ENCODE measurements at regions not wholly inside any gene's neighbourhood (a gene's known extent, or its start where the extent isn't known, plus 50 kb on each side); places are given as distances from the start of the nearest gene placed in this dataset.
"Not testable (repeated sequence)": the region's sequence is repeated elsewhere in the genome, so short reads cannot be mapped to it uniquely, and the experiment has no call there.

DNA sequence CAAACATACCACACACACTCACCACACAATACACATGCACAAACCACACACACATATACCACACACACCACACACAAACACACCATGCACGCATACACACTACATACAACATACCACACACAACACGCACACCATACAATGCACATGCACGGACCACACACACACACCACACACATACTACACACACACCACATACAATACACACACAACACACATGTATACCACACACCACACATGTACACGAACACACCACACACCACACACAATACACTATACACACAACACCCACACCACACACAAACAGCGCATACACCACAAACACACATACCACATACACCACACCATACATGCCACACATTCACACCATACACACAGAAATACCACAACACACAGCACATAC, 480.3 kb downstream of the DIRAS2 start:
- Histone ChIP-seq H3K36me3 (ENCODE audit: low read depth) (no peaks in the 10 kb centered on the region), H3K9me3 (ENCODE audit: severe bottlenecking) (no peaks in the 10 kb centered on the region), H3K4me1 (ENCODE audit: insufficient read depth, poor library complexity, severe bottlenecking) (no peaks in the 10 kb centered on the region), H3K4me3 (ENCODE audit: severe bottlenecking) (no peak overlapping the region), H3K27me3 (ENCODE audit: insufficient read depth, poor library complexity, severe bottlenecking) (no peaks in the 10 kb centered on the region), H3K27ac (ENCODE audit: poor library complexity, severe bottlenecking) (no peak overlapping the region)
- DNase-seq (ENCODE audit: low spot score) (no peak), ATAC-seq (ENCODE audit: low read depth) (no peak)
- TF ChIP-seq, protein P1, sequence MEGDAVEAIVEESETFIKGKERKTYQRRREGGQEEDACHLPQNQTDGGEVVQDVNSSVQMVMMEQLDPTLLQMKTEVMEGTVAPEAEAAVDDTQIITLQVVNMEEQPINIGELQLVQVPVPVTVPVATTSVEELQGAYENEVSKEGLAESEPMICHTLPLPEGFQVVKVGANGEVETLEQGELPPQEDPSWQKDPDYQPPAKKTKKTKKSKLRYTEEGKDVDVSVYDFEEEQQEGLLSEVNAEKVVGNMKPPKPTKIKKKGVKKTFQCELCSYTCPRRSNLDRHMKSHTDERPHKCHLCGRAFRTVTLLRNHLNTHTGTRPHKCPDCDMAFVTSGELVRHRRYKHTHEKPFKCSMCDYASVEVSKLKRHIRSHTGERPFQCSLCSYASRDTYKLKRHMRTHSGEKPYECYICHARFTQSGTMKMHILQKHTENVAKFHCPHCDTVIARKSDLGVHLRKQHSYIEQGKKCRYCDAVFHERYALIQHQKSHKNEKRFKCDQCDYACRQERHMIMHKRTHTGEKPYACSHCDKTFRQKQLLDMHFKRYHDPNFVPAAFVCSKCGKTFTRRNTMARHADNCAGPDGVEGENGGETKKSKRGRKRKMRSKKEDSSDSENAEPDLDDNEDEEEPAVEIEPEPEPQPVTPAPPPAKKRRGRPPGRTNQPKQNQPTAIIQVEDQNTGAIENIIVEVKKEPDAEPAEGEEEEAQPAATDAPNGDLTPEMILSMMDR (IDR thresholded peaks at IDR 0.05; ENCODE audit: poor library complexity, severe bottlenecking), result no peak

DNA sequence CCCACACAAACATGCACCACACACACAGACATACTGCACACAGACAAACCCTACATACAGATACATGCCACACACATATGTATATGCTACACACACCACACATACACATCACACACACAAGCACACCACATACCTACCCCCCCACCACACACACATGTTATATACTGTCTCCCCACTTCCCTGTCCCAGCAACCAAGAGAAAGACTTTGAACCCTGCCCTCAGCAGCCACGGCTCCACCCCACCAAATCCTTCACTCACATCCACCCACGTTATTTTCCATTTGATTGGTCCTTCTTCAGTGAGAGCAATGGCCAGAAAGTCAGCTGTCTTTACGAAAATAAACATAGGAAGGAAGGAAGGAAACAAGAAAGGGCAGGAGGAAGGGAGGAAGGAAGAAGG, 479.8 kb downstream of the DIRAS2 start:
- TF ChIP-seq, protein P1 (IDR thresholded peaks at IDR 0.05; ENCODE audit: poor library complexity, severe bottlenecking), result no peak
- H3K27ac ChIP-seq (ENCODE audit: poor library complexity, severe bottlenecking), result no peak overlapping the region
- H3K36me3 ChIP-seq (ENCODE audit: low read depth), result no peaks in the 10 kb centered on the region
- no peaks in the 10 kb centered on the region for H3K27me3 ChIP-seq (ENCODE audit: insufficient read depth, poor library complexity, severe bottlenecking)
- no peak for DNase-seq (ENCODE audit: low spot score)
- no peaks in the 10 kb centered on the region for H3K9me3 ChIP-seq (ENCODE audit: severe bottlenecking)
- H3K4me3 ChIP-seq (ENCODE audit: severe bottlenecking), result no peak overlapping the region
- H3K4me1 ChIP-seq (ENCODE audit: insufficient read depth, poor library complexity, severe bottlenecking), result no peaks in the 10 kb centered on the region
- ATAC-seq (ENCODE audit: low read depth), result no peak

DNA sequence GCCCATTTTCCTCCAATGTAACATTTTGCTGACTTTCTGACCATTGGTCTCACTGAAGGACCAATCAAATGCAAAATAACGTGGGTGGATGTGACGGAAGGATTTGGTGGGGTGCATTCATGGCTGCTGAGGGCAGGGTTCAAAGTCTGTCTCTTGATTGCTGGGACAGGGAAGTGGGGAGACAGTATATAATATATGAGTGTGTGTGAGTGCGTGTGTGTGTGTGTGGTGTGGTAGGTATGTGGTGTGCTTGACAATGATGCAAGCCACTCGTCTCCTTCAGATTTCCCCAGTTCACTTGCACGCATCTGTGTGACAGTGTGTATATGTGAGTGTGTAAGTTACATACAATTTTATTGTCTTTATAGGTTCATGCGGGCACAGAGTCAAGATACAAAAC, 477.3 kb downstream of the DIRAS2 start:
- Histone ChIP-seq H3K27me3 (ENCODE audit: insufficient read depth, poor library complexity, severe bottlenecking) (peaks cover 3% of the 10 kb centered on the region), H3K4me1 (ENCODE audit: insufficient read depth, poor library complexity, severe bottlenecking) (no peaks in the 10 kb centered on the region), H3K27ac (ENCODE audit: poor library complexity, severe bottlenecking) (no peak overlapping the region), H3K9me3 (ENCODE audit: severe bottlenecking) (no peaks in the 10 kb centered on the region), H3K4me3 (ENCODE audit: severe bottlenecking) (no peak overlapping the region), H3K36me3 (ENCODE audit: low read depth) (no peaks in the 10 kb centered on the region)
- DNase-seq (ENCODE audit: low spot score), result no peak
- no peak for ATAC-seq (ENCODE audit: low read depth)
- TF ChIP-seq, protein P1 (IDR thresholded peaks at IDR 0.05; ENCODE audit: poor library complexity, severe bottlenecking), result no peak

DNA sequence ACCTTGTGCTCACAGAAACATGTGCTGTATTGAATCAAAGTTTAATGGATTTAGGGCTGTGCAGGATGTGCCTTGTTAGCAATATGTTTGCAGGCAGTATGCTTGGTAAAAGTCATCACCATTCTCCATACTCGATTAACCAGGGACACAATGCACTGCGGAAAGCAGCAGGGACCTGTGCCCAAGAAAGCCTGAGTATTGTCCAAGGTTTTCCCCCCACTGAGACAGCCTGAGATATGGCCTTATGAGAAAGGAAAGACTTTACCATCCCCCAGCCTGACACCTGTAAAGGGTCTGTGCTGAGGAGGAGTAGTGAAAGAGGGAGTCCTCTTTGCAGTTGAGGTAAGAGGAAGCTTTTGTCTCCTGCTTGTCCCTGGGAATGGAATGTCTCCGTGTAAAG, 476.2 kb downstream of the DIRAS2 start:
- not testable (repeated sequence) for ATAC-seq (ENCODE audit: low read depth); H3K4me3 ChIP-seq (ENCODE audit: severe bottlenecking); H3K27me3 ChIP-seq (ENCODE audit: insufficient read depth, poor library complexity, severe bottlenecking); H3K4me1 ChIP-seq (ENCODE audit: insufficient read depth, poor library complexity, severe bottlenecking); H3K9me3 ChIP-seq (ENCODE audit: severe bottlenecking); H3K36me3 ChIP-seq (ENCODE audit: low read depth); H3K27ac ChIP-seq (ENCODE audit: poor library complexity, severe bottlenecking); DNase-seq (ENCODE audit: low spot score)

DNA sequence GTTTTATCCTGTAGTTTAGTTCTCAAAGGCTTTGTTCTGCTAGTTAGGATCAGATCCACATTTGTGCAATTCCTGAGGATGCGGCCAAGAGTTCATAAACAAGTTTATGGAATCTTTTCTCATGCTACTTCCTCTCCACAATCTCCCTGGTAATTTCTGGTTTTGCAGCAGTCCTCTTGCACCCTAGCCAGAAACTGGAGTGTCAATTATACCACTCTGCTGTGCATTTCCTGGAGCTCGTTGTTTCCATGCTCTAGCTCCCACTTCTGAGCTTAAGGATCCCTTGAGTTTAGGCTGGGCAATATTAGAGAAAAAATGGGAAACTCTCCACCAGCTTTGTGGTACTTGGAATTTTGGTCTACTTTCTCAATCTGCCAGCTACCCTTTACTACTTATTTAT, 474.7 kb downstream of the DIRAS2 start:
- H3K4me1 ChIP-seq (ENCODE audit: insufficient read depth, poor library complexity, severe bottlenecking), result no peaks in the 10 kb centered on the region
- H3K36me3 ChIP-seq (ENCODE audit: low read depth), result no peaks in the 10 kb centered on the region
- ATAC-seq (ENCODE audit: low read depth) (no peak), DNase-seq (ENCODE audit: low spot score) (no peak)
- H3K4me3 ChIP-seq (ENCODE audit: severe bottlenecking), result no peak overlapping the region
- H3K9me3 ChIP-seq (ENCODE audit: severe bottlenecking), result no peaks in the 10 kb centered on the region
- TF ChIP-seq, protein P1 (IDR thresholded peaks at IDR 0.05; ENCODE audit: poor library complexity, severe bottlenecking), result no peak
- H3K27ac ChIP-seq (ENCODE audit: poor library complexity, severe bottlenecking), result no peak overlapping the region
- peaks cover 3% of the 10 kb centered on the region for H3K27me3 ChIP-seq (ENCODE audit: insufficient read depth, poor library complexity, severe bottlenecking)
